ENCODE measurements at regions not wholly inside any gene's neighbourhood (a gene's known extent, or its start where the extent isn't known, plus 50 kb on each side); places are given as distances from the start of the nearest gene placed in this dataset.

- H3K9me3 Mint-ChIP-seq: no peaks in the 10 kb centered on the region
- H3K4me3 Mint-ChIP-seq: no peak overlapping the region
- H3K27me3 Mint-ChIP-seq (ENCODE audit: insufficient read depth): no peaks in the 10 kb centered on the region
- no peak overlapping the region for H3K27ac Mint-ChIP-seq
- no peak for DNase-seq
- 97 to 100% methylated on average over 1 of the region's 1 CpG for WGBS, 2 experiments (ENCODE audit: insufficient coverage in 1 of 2, insufficient read length in 1 of 2)
- H3K36me3 ChIP-seq (ENCODE audit: control insufficient read depth, insufficient read depth, low read length): no peaks in the 10 kb centered on the region
- TF ChIP-seq CTCF (conservative IDR thresholded peaks at IDR 0.05): no peak
- no peak overlapping the region for H3K4me3 ChIP-seq (ENCODE audit: low read length)
- H3K9me3 ChIP-seq (ENCODE audit: control insufficient read depth, low read length): no peaks in the 10 kb centered on the region
- H3K27me3 ChIP-seq (ENCODE audit: control insufficient read depth, insufficient read depth, low read length, poor library complexity, severe bottlenecking): no peaks in the 10 kb centered on the region
- no peak overlapping the region for H3K9ac ChIP-seq (ENCODE audit: extremely low read depth, low read length, poor library complexity, severe bottlenecking)
- no peaks in the 10 kb centered on the region for H3K36me3 Mint-ChIP-seq (ENCODE audit: low read depth)
- H3K4me1 ChIP-seq (ENCODE audit: control insufficient read depth, insufficient read depth, low read length): no peaks in the 10 kb centered on the region
- no peak overlapping the region for H3K27ac ChIP-seq (ENCODE audit: low read depth, low read length)
- peaks cover 3% of the 10 kb centered on the region for H3K4me1 Mint-ChIP-seq
Measured at GRCh38 chr11:127966821-127967220, 620.5 kb downstream of the ETS1 start.

GRCh38 chr11:127965939-127966668, 621.3 kb downstream of the ETS1 start:
- Mint-ChIP-seq H3K27ac (no peak overlapping the region), H3K4me3 (no peak overlapping the region), H3K36me3 (ENCODE audit: low read depth) (no peaks in the 10 kb centered on the region), H3K4me1 (peaks cover 3% of the 10 kb centered on the region), H3K9me3 (no peaks in the 10 kb centered on the region), H3K27me3 (ENCODE audit: insufficient read depth) (no peaks in the 10 kb centered on the region)
- Histone ChIP-seq H3K27ac (ENCODE audit: low read depth, low read length) (no peak overlapping the region), H3K36me3 (ENCODE audit: control insufficient read depth, insufficient read depth, low read length) (no peaks in the 10 kb centered on the region), H3K4me3 (ENCODE audit: low read length) (no peak overlapping the region), H3K27me3 (ENCODE audit: control insufficient read depth, insufficient read depth, low read length, poor library complexity, severe bottlenecking) (no peaks in the 10 kb centered on the region), H3K9ac (ENCODE audit: extremely low read depth, low read length, poor library complexity, severe bottlenecking) (no peak overlapping the region), H3K9me3 (ENCODE audit: control insufficient read depth, low read length) (no peaks in the 10 kb centered on the region), H3K4me1 (ENCODE audit: control insufficient read depth, insufficient read depth, low read length) (no peaks in the 10 kb centered on the region)
- WGBS, 2 experiments (ENCODE audit: insufficient coverage in 1 of 2, insufficient read length in 1 of 2): 90 to 100% methylated on average over 2 of the region's 2 CpGs
- TF ChIP-seq CTCF (conservative IDR thresholded peaks at IDR 0.05): no peak
- no peak for DNase-seq

GRCh38 chr11:127962416-127962815, 624.9 kb downstream of the ETS1 start:
- DNase-seq: no peak
- WGBS, 2 experiments (ENCODE audit: insufficient coverage in 1 of 2, insufficient read length in 1 of 2): 78 to 93% methylated on average over 1 of the region's 1 CpG
- H3K36me3 Mint-ChIP-seq (ENCODE audit: low read depth): no peaks in the 10 kb centered on the region

More at GRCh38 chr11:127962416-127962815, 624.9 kb downstream of the ETS1 start:
- H3K9ac ChIP-seq (ENCODE audit: extremely low read depth, low read length, poor library complexity, severe bottlenecking): no peak overlapping the region
- no peak overlapping the region for H3K4me3 ChIP-seq (ENCODE audit: low read length)
- H3K9me3 Mint-ChIP-seq: no peaks in the 10 kb centered on the region
- H3K36me3 ChIP-seq (ENCODE audit: control insufficient read depth, insufficient read depth, low read length): no peaks in the 10 kb centered on the region
- no peak overlapping the region for H3K27ac Mint-ChIP-seq
- H3K4me3 Mint-ChIP-seq: no peak overlapping the region
- no peaks in the 10 kb centered on the region for H3K27me3 Mint-ChIP-seq (ENCODE audit: insufficient read depth)
- H3K27ac ChIP-seq (ENCODE audit: low read depth, low read length): no peak overlapping the region
- no peaks in the 10 kb centered on the region for H3K4me1 ChIP-seq (ENCODE audit: control insufficient read depth, insufficient read depth, low read length)
- H3K27me3 ChIP-seq (ENCODE audit: control insufficient read depth, insufficient read depth, low read length, poor library complexity, severe bottlenecking): no peaks in the 10 kb centered on the region
- no peaks in the 10 kb centered on the region for H3K9me3 ChIP-seq (ENCODE audit: control insufficient read depth, low read length)
- peaks cover 3% of the 10 kb centered on the region for H3K4me1 Mint-ChIP-seq
- no peak for TF ChIP-seq CTCF (conservative IDR thresholded peaks at IDR 0.05)
